Activated gamma-delta T cell treated with anti-CD3 and anti-CD28 coated beads, Interleukin-2, amount 50 U/mL, for 16 hours (primary cell): ENCODE measurements at regions not wholly inside any gene's neighbourhood (a gene's known extent, or its start where the extent isn't known, plus 50 kb on each side); places are given as distances from the start of the nearest gene placed in this dataset.

Experiments
- DNase-seq: peaks from one replicate; pipeline ENCODE4 v3.0.0-alpha.2; 2020; ENCODE audit warnings: low read depth

DNA sequence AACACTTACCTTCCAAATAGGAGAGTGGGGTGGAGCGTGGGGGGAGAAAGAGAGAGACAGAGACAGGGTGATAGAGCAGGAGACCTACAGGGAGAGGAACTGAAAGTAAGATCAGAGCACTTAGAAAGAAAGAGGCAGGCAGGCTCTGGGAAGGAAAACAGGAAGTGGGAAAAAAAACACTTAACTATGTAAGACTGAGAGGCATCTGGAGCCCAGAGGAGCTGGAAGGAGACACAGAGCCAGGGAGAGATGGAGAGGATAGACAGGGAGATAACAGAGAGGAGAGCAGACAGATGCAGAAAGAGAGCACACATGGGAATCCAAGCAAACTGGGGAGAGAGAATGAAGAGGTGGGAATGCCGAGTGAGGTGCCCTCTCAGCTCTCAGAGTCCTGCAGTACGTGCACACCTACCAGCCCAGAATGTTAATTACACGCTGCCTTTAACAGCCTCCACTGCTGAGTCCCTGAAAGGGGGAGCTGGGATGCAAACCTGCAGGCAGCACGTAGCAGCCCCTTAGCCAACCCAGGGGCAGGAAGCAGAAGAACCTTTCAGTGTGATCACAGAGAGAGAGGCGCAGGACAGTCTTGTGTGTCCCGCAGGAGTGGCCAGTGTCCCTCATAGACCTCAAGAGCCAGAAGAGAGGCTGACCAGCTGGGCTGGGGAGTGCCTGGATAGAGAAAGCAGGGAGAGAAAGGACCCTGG lies 132.7 kb upstream of the LRFN2 start:
- DNase-seq: no peak

- no peak for DNase-seq
Observed at GRCh38 chr6:40718401-40718800, 131.2 kb upstream of the LRFN2 start.

DNA sequence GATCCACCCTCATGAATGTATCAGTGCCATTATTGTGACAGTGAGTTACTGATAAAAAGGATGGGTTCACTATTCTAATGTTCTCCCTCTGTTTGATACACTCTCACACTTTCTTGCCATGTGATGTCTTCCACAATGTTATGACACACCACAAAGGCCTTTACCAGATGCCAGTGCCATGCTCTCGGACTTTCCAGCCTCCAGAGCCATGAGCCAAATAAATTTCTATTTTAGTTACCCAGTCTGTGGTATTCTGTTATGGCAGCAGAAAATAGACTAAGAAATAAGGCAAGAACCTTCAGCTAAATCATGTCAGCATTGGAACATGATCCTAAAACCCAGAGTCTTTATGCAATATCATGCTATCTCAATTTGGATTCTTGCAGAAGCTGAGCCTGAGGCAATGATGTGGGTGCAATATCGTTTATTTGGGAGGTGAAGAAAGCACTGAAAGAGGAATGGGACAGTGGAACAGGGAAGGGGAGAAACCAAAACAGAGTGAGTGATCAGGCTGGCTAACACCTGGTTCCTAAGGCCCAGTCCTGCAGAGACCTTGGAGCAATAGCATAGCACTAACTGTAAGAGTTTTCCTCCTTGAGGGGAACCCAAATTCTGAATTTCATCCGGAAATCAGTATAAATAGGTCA lies 130.4 kb upstream of the LRFN2 start:
- DNase-seq: no peak

- no peak for DNase-seq
Observed at GRCh38 chr6:40715570-40716403, 128.6 kb upstream of the LRFN2 start.

- no peak for DNase-seq
Observed at GRCh38 chr6:40714576-40715564, 127.7 kb upstream of the LRFN2 start.

GRCh38 chr6:40714143-40714542 lies 127.0 kb upstream of the LRFN2 start:
- DNase-seq: no peak

DNA sequence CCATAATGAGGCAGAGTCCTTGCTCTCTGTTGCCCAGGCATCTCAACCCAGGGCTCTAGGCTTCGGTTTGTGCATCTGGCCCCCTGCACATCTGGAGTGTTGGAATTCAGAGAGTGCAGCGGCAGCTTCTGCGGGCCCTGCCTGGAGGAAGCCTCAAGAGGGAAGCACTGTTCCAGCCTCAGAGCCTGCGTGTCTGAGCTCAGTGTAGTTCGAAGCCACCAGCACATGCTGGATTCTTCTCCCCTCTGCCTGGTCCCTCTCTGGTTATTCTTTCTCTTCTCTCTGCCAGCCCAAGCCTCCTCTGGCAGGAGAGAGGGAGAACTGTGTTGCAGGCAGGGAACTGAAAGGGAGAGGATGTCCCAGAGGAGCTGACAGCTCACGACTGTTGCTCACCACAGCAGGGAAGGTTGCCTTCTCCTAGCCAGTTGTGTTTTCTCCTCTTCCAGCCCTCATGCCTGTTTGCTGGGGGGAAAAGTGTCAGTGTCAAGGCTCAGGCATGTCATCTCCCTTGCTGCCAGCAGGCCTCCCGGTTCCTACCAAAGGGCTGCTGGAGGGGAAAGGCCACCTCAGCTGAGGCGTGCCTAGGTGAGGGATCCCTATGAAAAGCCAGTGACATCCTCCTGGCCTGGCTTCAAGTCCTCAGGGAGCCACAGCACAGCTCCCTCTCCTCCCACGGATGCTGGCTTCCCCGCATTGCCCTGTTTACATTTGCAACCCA lies 126.0 kb upstream of the LRFN2 start:
- DNase-seq: no peak

DNA sequence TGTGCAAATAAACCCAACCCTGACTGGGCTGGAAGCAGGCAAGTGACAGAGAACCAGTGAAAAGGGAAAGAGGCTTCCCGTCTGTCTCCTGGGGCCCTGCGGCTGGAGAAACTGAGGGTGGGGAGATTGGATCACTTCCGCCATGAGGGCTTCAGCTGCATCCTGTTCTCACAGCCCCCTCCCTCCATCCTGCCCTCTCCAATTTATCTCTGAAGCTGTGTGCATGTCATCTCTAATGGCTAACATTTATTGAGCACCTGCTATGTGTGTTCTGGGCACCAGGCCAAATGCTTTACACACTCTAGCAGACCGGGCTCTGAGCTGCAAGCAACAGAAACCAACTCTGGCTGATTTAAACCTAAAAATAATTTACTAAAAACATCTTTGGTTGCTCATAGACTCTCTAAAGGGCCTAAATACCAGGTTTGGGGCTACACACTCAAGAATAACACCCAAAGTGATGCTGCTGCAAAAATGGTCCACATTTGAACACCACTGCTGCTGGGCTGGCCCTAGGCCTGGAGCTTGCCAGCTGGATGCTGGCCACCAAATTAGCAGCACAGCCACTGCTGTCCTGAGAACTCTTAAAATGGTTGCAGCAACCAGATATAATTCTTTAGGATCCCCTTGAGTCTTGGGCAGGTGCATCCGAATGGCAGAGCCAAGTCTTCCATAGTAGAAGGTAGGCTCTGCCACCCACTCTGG lies 123.6 kb upstream of the LRFN2 start:
- no peak for DNase-seq

DNA sequence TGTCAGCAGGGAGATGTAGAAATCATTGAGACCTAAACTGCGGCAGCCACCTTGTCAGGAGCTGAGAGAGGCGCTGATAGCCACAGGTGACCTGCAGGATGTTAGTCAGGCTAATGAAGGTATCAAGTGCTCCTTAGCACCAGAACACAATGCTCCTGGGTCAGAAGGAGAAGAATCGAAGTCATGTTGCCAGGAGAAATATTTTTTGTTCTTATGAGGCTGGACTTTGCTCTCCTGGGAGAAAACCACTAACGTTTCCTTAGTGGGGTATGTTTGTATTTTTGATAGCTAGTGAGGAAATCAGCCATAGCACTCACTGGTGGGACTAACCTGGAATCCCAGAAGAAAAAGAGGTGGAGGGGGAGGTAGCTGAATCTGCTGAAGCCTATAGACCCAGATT lies 120.9 kb upstream of the LRFN2 start:
- no peak for DNase-seq

GRCh38 chr6:40706178-40706577 lies 119.0 kb upstream of the LRFN2 start:
- no peak for DNase-seq

- DNase-seq: no peak
Observed at GRCh38 chr6:40705354-40705753, 118.2 kb upstream of the LRFN2 start.

DNA sequence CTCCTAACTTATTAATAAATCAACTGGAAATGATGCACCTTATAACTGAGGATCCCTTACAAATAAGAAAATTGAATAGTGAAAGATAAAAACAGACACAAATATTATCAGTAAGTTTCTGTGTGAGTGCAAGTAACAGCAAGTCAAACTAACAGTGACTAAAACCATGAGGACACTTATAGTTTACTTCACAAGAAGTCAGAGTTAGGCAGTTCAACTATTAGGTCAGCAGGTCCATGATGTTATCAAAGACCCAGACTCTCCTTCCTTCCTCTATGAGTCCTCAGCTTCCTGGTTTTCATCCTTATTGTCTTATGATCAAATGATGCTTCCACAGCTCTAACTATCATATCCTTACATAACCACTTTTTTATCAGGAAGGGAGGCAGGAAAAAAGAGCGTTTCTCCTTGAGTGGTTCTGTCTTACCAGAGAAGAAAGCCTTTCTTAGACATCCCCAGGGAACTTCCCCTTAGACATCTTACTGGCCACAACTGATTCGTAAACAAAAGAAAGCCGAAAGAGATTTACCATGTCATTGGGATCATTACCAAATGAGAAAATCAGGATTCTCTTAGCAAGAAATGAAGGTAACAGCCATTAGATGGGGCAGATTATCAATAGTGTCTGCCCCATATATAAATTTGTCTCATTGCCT lies 114.3 kb upstream of the LRFN2 start:
- no peak for DNase-seq

DNA sequence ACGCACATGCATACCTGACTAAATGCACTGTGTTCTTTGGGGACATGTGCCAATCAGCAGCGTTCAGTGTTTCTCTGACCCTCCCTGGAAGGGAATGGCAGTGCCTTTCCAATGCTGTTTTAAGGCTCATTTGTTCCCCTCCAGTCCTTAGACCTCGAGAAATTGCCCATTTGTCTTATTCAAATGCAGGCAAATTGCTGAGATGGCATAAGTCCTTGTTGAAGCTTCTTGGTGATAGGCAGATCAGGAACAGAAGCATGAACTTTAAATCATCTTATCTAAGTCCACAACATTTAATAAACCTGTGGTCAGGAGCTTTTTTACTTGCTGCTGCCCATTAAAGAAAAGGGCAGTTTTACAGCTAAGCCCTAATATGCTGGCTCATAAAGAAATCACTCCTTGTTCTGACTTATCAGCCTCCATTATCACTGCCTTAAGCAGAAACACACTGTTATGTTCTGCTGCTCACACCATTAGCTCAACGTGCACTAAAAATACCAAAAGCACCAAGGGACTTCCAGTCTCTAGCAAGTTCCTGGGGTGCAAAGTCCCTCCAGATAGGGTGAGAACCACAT lies 112.9 kb upstream of the LRFN2 start:
- DNase-seq: no peak

GRCh38 chr6:40695750-40696415 lies 108.7 kb upstream of the LRFN2 start:
- DNase-seq: no peak

- DNase-seq: no peak
Observed at GRCh38 chr6:40695114-40695513, 108.0 kb upstream of the LRFN2 start.

- no peak for DNase-seq
Observed at GRCh38 chr6:40693768-40694167, 106.6 kb upstream of the LRFN2 start.

GRCh38 chr6:40692337-40692736 lies 105.2 kb upstream of the LRFN2 start:
- no peak for DNase-seq

GRCh38 chr6:40689185-40689584 lies 102.0 kb upstream of the LRFN2 start:
- DNase-seq: no peak

DNA sequence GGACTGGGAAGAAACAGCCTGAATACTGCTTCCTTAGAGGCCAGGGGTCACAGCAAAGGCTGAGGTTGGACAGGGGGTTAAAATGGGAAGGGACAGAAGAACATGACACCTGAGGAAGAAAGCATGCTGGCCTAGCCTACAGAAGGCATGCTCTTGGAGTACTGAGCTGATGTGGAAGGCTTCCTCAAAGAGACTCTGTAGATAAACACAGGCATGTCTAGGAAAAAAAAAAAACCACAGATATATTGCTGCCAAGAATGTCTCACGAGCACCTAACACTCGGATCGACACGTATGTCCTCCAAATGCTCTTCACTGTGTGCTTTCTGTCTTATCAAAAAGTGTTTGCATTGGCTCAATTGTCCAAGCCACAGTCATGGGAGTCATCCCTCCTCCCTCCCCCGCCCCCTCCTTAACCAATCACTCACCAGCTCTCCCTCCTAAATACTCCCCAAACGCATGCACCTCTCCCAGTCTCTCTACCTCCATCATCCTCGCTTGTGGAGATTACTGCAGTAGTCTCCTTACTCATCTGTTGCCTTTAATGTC lies 101.1 kb upstream of the LRFN2 start:
- DNase-seq: no peak
